ENCODE measurements at regions not wholly inside any gene's neighbourhood (a gene's known extent, or its start where the extent isn't known, plus 50 kb on each side); places are given as distances from the start of the nearest gene placed in this dataset.

- TF ChIP-seq, protein P1, sequence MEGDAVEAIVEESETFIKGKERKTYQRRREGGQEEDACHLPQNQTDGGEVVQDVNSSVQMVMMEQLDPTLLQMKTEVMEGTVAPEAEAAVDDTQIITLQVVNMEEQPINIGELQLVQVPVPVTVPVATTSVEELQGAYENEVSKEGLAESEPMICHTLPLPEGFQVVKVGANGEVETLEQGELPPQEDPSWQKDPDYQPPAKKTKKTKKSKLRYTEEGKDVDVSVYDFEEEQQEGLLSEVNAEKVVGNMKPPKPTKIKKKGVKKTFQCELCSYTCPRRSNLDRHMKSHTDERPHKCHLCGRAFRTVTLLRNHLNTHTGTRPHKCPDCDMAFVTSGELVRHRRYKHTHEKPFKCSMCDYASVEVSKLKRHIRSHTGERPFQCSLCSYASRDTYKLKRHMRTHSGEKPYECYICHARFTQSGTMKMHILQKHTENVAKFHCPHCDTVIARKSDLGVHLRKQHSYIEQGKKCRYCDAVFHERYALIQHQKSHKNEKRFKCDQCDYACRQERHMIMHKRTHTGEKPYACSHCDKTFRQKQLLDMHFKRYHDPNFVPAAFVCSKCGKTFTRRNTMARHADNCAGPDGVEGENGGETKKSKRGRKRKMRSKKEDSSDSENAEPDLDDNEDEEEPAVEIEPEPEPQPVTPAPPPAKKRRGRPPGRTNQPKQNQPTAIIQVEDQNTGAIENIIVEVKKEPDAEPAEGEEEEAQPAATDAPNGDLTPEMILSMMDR (IDR thresholded peaks at IDR 0.05), result no peak
- no peak for TF ChIP-seq POLR2A (IDR thresholded peaks at IDR 0.05)
Measured at GRCh38 chr14:100473249-100473648, 114.0 kb downstream of the BEGAIN start.

All from tibial nerve (tissue), 3 donors.